ENCODE measurements at regions not wholly inside any gene's neighbourhood (a gene's known extent, or its start where the extent isn't known, plus 50 kb on each side); places are given as distances from the start of the nearest gene placed in this dataset.

DNA sequence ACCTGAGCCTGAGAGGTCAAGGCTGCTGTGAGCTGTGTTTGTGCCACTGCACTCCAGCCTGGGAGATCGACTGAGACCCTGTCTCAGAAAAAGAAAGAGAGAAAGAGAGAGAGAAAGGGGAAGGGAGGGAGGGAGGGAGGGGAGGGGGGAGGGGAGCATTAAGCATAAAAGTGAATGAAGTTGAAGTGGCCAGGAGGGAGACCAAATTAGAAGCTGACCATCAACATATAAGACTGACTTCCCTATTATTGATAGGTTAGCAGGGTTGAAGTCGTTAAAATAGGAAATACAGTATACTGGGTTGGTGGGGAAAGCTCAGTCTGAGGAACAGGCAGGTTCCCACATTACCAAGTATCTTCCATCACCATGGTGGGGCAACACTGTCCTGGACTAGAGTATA, 117.1 kb upstream of the MKLN1 start:
- TF ChIP-seq, protein P1, sequence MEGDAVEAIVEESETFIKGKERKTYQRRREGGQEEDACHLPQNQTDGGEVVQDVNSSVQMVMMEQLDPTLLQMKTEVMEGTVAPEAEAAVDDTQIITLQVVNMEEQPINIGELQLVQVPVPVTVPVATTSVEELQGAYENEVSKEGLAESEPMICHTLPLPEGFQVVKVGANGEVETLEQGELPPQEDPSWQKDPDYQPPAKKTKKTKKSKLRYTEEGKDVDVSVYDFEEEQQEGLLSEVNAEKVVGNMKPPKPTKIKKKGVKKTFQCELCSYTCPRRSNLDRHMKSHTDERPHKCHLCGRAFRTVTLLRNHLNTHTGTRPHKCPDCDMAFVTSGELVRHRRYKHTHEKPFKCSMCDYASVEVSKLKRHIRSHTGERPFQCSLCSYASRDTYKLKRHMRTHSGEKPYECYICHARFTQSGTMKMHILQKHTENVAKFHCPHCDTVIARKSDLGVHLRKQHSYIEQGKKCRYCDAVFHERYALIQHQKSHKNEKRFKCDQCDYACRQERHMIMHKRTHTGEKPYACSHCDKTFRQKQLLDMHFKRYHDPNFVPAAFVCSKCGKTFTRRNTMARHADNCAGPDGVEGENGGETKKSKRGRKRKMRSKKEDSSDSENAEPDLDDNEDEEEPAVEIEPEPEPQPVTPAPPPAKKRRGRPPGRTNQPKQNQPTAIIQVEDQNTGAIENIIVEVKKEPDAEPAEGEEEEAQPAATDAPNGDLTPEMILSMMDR (conservative IDR thresholded peaks at IDR 0.05 in 1 of 2, IDR thresholded peaks at IDR 0.05 in 1 of 2; ENCODE audit: extremely low read depth in 1 of 2, insufficient read depth in 1 of 2, low read depth in 1 of 2, low read length in 2 of 2): no peak
- TF ChIP-seq EZH2 (IDR thresholded peaks at IDR 0.05; ENCODE audit: borderline replicate concordance, low read length): no peak

Measured in mammary epithelial cell (primary cell).